ENCODE measurements at regions not wholly inside any gene's neighbourhood (a gene's known extent, or its start where the extent isn't known, plus 50 kb on each side); places are given as distances from the start of the nearest gene placed in this dataset.

DNA sequence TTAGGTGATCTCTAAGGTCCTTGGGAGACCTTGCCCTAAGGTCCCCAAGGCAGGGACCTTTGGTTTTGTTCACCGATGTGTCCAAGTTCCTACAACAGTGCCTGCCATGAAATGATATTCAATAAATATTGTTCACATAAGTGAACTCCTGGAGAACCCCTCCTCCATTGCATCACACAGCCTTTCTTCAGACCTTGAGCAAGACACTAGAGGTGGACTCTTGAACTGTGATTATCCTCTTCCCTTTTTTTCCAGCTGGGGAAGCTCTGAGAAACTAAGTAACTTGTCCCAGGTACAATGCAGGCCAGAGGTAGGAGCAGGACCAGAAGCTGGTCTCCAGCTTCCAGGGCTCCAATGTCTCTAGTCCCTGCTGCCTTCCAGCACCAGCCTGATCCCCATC lies 76.6 kb upstream of the LMO1 start:
- no peak for DNase-seq (ENCODE audit: low spot score)

DNA sequence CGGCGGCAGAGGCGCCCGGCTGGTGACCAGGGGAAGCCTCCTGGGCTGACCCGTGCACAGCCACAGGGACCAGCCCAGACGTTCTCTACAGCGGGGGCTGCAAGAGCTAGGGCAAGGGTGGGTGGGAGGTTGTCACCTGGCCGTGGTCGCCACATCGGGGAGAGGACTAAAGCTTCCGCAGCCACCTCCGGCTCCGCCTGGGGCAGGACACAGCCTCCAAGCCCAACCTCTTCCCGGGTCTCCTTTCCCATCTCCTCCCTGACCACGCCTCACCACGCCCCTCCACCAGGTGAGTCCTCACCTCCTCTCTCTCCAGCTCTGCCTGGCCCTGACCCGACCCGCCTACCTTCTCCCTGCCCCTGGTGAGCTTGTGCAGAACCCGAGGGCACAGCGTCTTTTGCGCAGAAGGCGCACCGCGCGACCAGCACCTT lies 75.9 kb upstream of the LMO1 start:
- DNase-seq (ENCODE audit: low spot score), result no peak

DNA sequence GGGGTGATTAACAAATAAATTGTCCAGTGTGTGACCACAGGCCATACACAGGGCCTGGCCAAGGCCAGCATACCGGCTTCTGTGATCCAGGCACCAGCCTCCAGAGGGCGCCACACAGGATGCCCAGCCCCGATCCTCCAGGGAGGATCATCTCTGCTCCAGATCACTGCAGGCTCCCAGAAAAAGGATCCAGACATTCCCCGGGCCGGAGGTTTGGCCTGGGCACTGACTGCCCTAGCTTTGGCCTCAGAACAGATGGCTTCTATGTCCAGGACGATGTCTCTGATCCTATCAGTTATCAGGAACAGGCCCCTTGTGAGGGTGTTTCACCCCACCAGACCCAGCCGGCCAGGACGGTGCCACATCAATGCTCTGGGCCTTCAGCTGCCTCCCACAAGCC lies 74.5 kb upstream of the LMO1 start:
- peak; percentile 91 for DNase-seq (ENCODE audit: low spot score)

DNA sequence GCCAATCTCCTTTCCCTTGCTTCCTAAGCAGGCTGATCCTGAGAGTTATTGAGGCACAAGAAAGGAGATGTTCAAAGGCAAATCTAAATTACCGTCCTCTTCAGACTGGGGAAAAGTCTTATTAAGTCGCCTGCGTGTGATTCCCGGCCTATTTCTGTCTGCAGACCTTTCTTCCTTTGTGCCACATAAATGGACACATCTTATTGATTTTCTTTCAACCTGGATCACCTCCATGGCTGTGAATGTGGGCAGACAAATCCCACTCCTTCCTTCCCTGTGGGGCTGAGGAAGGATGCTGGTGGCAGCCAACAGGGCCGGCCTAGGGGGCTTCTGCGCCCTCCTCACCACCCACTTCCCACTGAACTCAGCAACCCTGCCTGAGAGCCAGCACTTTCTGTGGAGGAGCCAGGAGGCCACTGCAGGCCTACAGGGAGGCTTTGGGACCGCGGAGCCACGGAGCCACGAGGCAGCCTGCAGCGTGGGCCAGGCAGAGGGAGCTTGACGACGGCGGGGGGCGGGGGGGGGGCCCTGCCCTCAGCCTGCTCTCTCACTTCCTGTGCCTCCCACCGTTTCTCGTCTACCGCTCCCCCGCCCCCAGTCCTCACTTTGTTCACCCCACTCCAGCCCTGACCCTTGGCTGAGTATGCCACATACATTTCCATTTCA lies 73.6 kb upstream of the LMO1 start:
- DNase-seq (ENCODE audit: low spot score), result no peak

DNA sequence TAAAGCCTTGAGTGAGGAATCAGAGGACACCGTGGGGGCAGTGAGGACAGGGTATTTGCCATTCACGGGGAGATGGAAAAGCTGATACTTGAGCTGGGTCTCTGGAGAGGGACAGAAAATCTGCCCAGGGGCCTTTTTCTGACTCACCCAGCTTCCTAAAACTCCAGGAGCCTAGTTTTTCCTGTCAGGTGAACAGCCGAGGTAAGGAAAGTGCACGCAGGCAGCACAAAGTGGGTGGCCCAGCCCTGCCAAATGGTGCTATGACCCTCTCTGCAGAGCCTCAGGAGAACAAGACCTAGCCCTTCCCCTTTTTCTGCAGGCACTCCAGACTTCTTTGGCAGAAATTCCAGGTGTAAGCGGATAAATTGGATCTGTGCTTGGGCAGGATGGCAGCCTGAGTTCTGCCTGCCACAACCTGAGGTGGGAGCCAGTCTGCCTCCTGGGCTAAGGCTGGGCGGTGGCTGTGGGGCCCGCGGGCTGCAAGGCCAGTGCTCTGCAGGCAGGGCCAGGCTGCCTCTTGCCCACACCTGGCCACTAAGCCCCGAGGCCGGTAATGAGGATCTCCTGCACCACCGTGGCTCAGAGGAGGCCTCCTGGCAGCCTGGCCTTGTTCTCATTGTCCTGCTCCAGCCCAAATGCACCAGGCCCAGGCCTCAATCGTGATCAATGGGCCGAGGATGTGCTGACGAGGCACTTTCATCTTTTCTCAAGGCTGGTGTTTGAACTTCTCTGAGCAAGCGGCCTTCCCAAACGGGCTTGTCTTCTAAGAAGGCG lies 72.9 kb upstream of the LMO1 start:
- DNase-seq (ENCODE audit: low spot score), result no peak

DNA sequence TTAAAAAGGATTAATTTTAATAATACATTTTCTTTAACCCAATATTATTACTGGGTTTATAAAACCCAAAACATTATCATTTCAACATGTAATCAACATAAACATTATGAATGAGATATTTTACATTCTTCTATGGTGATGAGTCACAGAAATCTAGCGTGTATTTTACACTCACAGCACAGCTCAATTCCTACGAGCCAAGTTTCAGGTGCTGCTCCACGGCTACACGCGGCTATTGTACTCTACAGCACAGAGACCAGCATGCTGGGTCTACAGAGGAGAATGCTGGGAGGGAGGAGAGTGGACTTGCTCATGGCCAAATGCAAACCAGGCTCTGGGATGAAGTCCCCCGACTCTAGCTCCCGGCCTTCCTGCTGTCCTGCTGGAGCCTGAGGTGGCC lies 72.0 kb upstream of the LMO1 start:
- no peak for DNase-seq (ENCODE audit: low spot score)

DNA sequence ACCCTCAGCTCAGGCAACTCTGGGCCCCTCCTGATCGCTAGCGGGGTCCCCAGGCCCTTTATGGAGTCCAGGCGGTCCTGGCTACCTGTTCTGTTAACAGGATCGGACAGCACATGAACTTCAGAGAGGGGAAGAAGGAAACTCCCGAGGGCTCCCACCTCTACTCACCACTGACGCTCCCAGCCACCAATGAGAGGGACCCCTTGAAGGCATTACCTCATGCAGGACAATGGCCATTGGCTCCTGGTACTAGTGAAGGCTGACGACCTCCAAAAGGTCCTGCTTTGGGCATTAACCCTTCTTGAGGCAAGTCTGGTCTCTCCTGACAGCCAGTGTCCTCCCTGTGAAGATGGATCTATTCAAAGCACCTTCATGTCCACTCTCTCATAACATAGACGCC lies 71.5 kb upstream of the LMO1 start:
- DNase-seq (ENCODE audit: low spot score), result no peak

DNA sequence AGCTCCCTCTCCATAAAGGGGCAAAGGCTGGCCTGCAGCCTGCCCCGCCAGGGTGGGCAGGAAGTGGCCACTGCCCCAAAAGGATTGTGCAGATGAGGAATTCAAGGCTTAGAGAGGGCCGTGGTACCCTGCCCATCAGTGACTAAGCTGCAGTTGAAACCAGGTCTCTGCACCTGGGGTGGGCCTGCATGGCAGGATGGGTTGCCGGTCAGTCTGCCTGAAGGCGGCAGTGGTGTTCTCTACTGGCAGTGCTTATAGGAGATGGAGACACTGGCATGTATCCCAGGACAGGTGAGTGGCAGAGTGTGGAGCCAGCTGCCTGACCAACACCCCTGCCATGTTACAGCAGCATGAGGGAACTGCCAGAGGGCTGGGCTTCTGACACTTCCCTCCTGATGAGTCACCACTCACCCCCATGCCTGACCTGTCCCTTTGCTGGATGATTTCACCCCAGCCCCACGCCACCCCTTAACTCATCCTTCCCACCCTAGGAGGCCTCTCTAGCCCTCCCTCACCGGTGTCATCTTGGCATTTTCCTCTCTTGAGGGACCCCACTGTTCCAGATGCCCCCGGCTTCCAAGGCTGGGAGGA lies 70.2 kb upstream of the LMO1 start:
- no peak for DNase-seq (ENCODE audit: low spot score)

DNA sequence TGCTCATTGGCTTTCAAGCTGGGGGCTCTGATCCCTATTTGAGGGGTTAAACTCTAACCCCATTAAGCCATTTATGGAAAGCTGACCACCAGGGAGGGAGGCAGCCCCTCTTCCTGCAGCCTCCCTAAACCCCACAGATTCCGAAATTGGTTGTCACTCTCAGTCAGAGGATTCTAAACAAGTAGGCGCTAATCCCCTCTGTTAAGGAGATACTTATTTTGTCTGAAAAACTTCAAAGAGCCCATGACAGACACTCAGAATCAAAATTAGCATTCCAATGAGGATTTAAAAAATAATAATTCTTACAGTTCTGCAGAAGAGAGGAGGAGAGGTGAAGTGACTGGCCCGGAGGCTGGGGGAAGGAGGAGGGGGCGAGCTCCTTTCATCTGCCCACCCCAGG lies 69.7 kb upstream of the LMO1 start:
- DNase-seq (ENCODE audit: low spot score), result no peak

DNA sequence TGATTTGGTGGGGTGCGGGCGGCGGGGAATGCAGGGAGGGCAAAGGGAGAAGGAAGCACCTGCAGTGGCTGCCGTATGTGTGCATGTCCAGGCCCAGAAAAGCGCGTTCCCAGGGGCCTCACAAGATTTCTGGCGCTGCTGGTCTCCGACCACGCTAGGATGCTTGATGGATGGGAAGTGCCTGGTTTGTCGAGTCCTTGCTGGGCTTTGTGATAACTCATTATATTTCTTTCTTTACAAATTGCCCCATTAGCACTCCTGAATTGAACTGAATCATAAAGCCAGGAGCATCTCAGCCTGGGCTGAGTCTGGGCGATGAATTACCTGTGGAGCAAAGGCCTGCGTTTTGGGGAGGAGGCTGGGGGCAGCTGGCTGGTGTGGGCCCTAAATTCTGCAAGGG lies 69.2 kb upstream of the LMO1 start:
- no peak for DNase-seq (ENCODE audit: low spot score)

DNA sequence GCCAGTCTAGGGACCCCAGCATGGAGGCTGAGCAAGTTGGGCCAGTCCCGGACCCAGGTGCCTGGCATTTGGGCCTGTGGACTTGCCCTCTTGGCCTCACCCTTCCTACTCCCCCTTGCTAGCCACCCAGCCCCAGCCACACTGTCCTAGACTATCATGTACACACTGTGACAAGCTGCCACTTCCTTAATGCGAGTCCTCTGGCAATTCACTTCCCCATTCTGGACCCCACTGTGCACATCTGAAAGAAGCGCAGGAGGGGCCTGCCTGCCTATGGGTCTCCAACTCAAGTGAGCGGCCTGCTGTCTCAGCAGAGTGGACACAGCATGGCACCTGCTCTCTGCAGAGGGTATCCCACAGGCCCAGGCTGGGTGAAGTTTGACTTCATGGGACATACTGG lies 68.5 kb upstream of the LMO1 start:
- DNase-seq (ENCODE audit: low spot score), result no peak

DNA sequence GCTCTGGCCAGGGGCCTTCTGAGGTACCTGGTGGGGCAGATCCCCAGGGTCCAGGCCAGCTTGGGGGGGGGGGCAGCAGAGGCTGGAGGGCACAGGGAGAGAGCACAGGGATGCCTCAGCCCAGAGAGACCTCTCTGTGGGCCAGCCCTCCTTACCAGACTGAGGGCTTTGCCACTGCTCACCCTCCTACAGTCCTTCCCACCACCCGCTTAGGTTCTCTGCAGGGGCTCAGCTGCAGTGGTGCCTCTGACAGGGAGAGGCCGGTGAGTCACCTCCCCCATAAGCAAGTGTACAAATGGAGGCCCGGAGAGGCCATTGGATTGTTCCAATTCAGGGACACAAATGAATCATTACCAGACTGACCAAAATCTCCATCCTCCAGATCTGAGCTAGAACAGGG lies 68.1 kb upstream of the LMO1 start:
- DNase-seq (ENCODE audit: low spot score), result no peak

DNA sequence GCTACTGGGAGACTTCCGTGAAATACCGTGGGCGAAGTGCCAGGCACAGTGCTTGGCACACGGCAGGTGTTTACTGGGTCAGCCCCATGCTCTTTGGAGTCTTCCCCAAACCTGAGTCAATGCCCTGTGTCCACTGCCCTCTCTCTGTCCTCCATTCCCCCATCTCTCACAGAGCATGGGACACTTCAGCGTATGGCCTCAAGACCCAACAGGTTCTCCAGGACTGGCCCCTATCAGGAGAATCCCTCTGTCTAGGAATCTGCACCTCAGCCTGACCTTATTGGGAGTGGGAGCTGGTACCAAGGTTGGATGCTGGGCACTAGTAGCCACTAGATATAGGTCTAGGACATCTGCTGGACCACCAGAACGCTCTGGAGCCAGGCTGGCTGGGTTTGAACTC lies 67.2 kb upstream of the LMO1 start:
- no peak for DNase-seq (ENCODE audit: low spot score)

DNA sequence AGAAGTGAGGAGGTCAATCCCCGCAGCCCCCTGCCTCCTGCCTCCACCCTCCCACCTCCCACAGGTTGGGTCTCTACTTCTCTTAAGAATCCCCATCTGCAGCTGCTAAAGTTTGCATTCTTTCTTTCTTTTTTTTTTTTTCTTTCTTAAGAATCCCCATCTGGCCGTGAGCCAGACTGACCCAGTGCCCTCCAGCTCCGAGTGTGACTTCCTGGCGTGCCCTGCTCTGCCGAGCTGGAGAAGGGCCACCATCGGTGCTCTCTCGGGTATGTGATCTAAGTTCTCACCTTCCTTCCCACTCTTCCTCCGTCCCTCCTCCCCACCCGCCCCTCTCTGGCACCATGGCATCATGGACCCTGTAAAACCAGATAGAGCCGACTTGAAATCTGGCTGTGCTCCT lies 66.7 kb upstream of the LMO1 start:
- DNase-seq (ENCODE audit: low spot score), result no peak

DNA sequence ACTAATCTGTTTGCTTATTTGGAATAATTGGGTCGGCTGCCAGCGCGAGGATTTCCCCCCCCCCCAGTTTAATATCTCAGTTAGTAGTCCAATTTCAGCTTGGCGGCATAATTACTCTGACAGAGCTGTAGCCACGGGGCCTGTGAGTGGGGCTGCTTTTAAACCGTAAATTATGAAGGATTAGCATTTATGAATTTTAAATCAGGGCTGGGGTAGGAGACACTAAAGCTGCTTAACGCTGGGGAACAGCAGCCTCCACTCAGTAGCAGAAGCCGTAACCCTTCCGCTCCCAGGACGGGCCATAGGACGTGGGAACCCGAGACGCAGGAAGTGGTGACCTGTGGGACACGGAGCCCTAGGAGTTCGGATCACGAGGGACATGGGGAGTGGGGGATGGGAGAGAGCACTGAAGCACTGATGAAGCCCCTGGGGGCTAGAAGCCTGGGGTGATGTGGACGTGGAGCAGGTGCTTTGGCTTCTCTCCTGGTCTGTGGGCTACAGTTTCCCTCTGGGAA lies 66.2 kb upstream of the LMO1 start:
- DNase-seq (ENCODE audit: low spot score), result no peak

DNA sequence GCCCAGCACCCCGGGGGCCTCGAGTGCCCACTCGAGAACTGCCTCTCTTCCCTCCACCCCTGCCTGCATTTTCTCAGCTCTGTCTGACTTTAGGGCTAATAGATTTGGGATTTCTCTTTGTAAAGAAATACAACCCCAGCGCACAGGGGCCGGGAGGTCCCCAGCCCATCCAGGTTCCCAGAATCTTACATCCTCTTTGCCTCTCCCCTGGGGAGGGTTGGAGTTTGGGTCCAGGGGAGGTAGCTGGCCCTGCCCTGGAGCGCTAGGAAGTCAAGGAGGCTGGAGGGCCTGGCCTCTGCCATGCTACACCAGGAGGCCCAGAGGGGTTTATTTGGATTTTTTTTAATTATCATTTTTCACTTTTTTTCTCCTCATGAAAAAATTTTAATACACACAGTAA lies 65.7 kb upstream of the LMO1 start:
- no peak for DNase-seq (ENCODE audit: low spot score)

DNA sequence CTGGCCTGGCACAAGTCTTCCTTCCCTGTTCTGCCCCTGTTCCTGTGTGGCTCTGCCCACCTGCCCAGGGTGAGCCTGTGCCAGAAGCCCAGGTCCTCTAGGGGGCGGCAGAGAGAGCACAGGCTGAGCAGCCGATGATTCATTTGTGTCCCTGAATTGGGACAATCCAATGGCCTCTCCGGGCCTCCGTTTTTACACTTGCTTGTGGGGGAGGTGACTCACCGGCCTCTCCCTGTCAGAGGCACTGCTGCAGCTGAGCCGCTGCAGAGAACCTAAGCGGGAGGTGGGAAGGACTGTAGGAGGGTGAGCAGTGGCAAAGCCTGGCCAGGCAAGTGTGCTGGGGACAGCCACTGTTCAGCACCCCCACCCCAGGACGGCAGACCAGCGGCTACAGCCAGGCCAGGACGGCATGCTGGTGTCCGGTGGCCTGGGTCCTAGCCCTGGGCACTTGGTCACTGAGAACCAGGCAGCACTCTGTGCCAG lies 65.2 kb upstream of the LMO1 start:
- DNase-seq (ENCODE audit: low spot score), result peak; percentile 83

DNA sequence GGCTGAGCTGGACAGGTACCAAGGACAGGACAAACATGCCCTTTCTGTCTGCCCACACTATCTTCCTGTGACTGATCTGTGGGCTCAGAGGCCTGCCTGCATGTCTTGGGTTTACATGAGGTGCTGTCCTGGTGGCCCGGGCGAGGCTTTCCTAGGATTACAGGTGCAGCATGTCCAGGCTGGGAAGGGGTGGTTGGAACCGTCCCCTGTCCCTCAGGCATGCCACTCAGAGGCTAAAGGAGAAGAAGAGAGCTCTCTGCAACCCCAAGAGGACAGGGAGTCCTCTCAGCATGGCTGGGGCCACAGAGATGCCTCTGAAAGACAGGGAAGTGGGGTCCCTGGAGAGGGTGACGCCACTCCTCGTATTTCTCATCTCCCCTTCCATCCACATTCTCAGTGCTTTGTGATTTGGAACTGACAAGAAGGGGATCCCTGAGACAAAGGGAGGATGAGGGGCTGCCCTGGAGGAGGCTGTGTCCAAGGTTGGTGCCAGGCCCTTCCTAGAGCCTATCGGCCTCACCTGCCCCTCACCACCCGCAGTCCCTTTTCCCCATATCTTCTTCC lies 64.6 kb upstream of the LMO1 start:
- DNase-seq (ENCODE audit: low spot score), result no peak

DNA sequence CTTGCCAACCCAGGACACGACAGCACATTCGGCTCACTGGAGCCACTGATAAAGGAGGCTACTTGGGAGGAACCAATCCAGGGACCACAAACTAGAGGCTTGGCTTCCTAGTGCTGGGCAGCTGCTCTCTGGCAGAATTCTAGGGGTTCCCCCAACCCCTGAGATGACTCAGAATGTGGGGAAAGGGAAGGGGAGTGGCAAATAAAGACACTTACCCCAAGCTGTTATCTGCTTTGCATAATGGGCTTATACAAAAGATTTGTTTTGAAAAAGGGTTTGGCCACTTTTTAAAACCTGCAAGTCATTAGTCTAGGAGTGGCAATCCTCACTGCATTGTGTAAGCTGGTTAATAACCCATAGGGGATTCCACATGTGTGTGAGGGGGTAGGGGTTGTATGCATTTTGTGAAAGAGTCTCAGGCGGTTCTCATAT lies 64.1 kb upstream of the LMO1 start:
- DNase-seq (ENCODE audit: low spot score), result no peak

DNA sequence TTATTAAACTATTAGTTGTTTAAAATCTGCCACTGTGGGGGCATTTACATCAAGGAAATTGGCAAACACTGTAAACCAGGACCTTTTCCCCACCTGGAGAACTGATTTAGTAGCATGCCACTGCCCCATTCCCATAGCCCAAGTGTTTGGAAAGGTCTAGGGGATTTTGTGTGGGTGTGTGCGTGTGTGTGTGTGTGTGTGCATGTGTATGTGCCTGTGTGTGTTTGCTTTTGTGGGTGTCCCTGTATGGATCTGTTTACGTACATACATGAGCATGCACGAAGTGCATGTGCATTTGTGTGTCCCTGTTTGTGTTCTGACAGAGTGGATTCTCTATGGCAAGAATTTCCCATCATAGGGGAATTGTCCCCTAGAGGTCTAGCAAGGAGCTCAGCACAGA lies 62.7 kb upstream of the LMO1 start:
- DNase-seq (ENCODE audit: low spot score), result no peak

DNA sequence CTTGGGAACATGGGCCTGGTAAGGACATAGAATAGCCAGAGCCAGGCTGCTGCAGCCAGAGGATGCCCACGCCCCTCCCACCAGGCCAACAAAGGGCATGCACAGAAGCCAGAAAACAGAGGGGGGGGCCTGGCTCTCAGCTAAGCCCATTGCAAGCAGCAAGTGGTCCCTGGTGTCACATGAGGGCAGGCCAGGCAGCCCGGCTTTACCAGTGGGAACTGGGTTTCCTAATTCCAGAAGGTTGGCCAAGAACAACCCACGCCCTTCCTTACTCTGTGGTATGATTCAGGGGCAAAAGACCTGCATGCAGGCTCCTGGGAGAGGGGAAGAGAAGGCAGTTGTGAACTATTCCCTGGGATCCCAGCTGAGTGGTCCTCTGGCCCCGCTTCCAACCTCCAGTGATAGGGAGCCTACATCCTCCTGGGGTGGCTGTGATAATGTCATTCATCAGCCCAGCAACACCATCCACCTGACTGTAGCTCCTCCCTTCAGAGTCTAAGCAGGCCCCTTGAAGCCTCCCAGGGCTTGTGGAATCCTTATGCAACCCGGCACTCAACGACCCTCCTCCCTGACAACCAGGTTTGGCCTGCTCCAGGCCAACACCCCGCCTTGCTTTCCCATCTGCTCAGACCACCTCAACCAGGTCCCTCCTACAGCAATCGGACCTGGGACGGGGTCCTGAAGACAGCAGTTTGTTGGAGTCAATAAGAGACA lies 62.1 kb upstream of the LMO1 start:
- DNase-seq (ENCODE audit: low spot score), result no peak
